ENCODE measurements at regions not wholly inside any gene's neighbourhood (a gene's known extent, or its start where the extent isn't known, plus 50 kb on each side); places are given as distances from the start of the nearest gene placed in this dataset.

DNA sequence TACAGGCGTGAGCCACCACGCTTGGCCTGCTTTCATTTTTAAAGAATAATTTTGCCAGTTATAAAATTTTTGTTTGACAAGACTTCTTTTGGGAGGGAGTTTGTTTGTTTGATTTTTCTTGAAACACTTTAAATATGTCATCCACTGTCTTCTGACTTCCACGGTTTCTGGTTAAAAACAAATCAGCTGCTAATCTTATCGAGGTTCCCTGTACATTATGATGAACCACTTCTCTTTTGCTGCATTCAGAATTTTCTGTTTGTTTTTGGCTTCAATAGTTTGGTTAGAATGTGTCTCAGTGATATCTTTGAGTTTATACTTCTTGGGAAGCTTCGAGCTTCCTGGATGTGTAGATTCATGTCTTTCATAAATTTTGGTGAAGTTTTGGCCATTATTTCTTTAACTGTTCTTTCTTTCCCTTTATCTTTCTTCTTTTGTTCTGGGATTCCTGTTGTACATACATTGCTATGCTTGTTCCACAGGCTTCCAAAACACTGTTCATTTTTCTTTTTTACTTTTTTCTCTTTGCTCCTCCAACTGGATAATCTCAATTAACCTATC is 60.8 kb downstream of the MSX2 start:
- TF ChIP-seq POLR2A (IDR thresholded peaks at IDR 0.05; ENCODE audit: low read depth, low read length) (no peak), NFE2L2 (IDR thresholded peaks at IDR 0.05; ENCODE audit: low read depth, low read length) (no peak), FOS (IDR thresholded peaks at IDR 0.05; ENCODE audit: low read depth, low read length) (no peak), MAZ (IDR thresholded peaks at IDR 0.05; ENCODE audit: borderline replicate concordance, low read depth, low read length) (no peak)
- TF ChIP-seq, protein P1, sequence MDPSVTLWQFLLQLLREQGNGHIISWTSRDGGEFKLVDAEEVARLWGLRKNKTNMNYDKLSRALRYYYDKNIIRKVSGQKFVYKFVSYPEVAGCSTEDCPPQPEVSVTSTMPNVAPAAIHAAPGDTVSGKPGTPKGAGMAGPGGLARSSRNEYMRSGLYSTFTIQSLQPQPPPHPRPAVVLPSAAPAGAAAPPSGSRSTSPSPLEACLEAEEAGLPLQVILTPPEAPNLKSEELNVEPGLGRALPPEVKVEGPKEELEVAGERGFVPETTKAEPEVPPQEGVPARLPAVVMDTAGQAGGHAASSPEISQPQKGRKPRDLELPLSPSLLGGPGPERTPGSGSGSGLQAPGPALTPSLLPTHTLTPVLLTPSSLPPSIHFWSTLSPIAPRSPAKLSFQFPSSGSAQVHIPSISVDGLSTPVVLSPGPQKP (IDR thresholded peaks at IDR 0.05; ENCODE audit: borderline replicate concordance, low read depth, low read length): no peak
- TF ChIP-seq, protein P2, sequence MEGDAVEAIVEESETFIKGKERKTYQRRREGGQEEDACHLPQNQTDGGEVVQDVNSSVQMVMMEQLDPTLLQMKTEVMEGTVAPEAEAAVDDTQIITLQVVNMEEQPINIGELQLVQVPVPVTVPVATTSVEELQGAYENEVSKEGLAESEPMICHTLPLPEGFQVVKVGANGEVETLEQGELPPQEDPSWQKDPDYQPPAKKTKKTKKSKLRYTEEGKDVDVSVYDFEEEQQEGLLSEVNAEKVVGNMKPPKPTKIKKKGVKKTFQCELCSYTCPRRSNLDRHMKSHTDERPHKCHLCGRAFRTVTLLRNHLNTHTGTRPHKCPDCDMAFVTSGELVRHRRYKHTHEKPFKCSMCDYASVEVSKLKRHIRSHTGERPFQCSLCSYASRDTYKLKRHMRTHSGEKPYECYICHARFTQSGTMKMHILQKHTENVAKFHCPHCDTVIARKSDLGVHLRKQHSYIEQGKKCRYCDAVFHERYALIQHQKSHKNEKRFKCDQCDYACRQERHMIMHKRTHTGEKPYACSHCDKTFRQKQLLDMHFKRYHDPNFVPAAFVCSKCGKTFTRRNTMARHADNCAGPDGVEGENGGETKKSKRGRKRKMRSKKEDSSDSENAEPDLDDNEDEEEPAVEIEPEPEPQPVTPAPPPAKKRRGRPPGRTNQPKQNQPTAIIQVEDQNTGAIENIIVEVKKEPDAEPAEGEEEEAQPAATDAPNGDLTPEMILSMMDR (conservative IDR thresholded peaks at IDR 0.05; ENCODE audit: low read depth, low read length): no peak
- TF ChIP-seq, protein P3, sequence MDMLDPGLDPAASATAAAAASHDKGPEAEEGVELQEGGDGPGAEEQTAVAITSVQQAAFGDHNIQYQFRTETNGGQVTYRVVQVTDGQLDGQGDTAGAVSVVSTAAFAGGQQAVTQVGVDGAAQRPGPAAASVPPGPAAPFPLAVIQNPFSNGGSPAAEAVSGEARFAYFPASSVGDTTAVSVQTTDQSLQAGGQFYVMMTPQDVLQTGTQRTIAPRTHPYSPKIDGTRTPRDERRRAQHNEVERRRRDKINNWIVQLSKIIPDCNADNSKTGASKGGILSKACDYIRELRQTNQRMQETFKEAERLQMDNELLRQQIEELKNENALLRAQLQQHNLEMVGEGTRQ (IDR thresholded peaks at IDR 0.05; ENCODE audit: low read depth, low read length): no peak
